Stimulated activated CD8-positive, alpha-beta memory T cell treated with anti-CD3 and anti-CD28 coated beads, Interleukin-7, amount 100 ng/mL, for 4 hours (primary cell): ENCODE measurements at regions not wholly inside any gene's neighbourhood (a gene's known extent, or its start where the extent isn't known, plus 50 kb on each side); places are given as distances from the start of the nearest gene placed in this dataset.
"Not testable (repeated sequence)": the region's sequence is repeated elsewhere in the genome, so short reads cannot be mapped to it uniquely, and the experiment has no call there.

ENCODE experiments used
- DNase-seq, 2 donors: peaks; one replicate each; pipeline ENCODE4 v3.0.0-alpha.2; 2020; ENCODE audit warnings: low read depth in 2 of 2

GRCh38 chr20:53800418-53800817 is 206.8 kb upstream of the ZNF217 start:
- DNase-seq: no peak

DNA sequence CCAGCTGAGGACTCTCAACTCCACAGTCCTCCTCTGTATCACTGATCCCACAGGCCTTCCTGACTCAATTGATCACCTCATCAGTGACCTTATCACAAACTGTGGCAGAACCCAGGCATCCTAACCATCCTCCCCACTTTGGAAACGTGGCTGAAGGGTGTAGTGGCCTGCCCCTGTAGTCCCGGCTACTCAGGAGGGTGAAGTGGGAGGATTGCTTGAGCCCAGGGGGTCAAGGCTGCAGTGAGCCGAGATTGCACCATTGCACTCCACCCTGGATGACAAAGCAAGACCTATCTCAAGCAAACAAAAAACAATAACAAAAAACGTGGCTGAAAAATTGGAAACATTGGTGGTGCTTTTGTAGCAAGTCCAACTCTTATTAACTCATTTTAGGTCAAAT is 203.4 kb upstream of the ZNF217 start:
- no peak for DNase-seq

- DNase-seq: no peak
Observed at GRCh38 chr20:53795170-53795569, 201.5 kb upstream of the ZNF217 start.

GRCh38 chr20:53794529-53795115 is 201.0 kb upstream of the ZNF217 start:
- no peak for DNase-seq

DNA sequence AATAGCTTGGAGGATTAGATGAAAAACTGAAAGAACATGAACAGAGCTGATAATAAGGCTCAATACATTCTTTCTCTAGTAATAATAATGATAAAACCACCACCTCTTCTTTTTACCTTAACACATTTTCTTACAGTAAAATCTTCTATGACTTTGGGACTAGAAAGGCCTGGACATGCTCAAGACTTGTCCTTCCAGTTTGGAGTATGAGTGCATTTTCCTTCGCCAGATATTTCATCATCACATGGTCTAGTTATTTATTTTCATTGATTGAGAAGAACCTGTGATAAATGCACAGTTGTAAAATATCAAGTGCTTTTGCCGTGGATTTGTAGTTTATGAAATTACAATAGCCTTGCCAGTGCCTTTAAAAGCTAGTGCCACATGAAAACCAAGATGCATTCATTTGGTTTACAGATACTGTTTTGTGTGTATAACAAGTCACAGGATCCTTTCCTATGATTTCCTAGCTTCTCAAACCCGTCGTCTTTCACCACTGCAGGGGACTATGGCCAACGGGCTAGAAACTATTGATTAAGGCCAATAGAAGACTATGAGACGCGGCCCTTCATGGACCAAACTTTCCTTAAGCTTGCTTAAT is 200.2 kb upstream of the ZNF217 start:
- no peak for DNase-seq

- DNase-seq: no peak
Observed at GRCh38 chr20:53792946-53793536, 199.4 kb upstream of the ZNF217 start.

GRCh38 chr20:53789989-53790675 is 196.5 kb upstream of the ZNF217 start:
- no peak for DNase-seq

DNA sequence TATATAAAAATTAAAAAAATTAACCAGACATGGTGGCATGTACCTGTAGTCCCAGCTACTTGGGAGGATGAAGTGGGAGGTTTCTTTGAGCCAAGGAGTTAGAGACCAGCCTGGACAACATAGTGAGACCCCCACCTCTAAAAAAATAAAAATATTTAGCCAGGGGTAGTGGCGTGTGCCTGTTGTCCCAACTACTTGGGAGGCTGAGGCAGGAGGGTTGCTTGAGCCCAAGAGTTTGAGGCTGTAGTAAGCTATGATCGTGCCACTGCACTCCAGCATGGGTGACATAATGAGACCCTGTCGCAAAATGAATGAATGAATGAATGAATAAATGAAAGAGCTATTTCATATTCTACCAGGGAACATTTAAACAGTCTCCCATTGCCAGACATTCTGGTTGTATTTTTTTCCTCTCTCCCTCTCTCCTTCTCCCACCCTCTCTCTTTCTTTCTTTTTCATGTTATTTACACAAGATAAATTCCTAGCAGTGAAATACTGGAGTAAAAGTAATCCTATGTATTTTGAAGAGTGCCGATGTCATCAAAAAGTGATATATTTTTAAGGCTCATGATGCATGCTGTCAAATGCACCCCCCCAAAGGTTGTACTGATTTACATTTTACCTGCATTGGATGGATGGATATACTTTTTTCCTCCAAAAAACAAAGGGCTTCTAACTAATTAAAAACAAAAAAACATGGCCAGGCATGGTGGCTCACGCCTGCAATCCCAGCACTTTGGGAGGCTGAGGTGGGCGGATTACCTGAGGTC is 194.8 kb upstream of the ZNF217 start:
- DNase-seq: no peak

- DNase-seq: not testable (repeated sequence)
Observed at GRCh38 chr20:53787491-53787931, 193.9 kb upstream of the ZNF217 start.

DNA sequence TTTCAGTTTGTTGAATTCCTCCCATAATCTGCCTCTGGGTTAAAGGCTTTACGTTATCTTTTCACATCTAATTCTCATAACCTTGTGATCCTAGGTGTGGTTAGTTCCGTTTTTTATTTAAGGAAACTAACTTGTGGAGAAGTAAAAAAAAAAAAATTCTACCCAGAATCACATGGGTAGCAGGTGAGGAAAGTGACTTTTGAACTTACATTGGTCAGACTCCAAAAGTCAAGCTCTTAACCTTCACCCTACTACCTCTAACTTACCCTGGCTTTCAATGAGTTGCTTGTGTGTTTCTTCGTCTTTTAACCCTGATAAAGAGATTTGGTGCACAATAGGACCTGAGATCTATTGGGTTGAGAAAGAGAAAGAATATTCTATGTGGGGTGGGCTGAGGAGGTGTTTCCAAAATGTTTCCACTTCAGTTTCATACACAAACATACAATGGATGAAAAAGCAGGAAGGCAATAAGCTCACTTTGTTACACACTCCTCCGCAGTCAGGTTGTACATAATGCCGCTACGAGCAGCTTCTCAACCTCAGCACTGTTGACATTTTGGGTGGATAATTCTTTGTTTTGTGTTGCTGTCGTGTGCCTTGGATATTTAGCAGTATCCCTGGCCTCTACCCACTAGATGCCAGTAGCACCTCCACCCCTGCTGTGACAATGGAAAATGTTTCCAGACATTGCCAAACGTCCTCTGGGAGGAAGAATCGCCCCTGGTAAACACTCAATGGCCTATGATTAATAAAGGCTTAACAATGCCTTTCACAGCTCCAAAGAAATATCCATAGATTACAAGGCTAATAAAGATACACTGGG is 193.0 kb upstream of the ZNF217 start:
- DNase-seq: no peak

GRCh38 chr20:53786071-53786444 is 192.4 kb upstream of the ZNF217 start:
- DNase-seq: no peak

- no peak for DNase-seq
Observed at GRCh38 chr20:53785320-53785719, 191.7 kb upstream of the ZNF217 start.

DNA sequence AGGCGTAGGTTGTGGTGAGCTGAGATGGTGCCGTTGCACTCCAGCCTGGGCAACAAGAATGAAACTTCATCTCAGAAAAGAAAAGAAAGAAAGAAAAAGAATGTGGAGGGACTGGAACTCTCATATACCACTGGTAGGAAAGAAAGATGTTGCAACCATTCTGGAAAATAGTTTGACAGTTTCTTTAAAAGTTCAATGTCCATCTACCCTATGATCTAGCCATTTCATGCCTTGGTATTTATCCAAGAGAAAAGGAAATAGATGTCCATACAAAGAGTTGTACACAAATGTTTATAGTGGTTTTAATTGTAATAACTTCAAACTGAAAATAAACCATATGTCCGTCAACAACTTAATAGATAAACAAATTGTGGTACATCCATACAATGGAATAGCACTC is 190.1 kb upstream of the ZNF217 start:
- no peak for DNase-seq

DNA sequence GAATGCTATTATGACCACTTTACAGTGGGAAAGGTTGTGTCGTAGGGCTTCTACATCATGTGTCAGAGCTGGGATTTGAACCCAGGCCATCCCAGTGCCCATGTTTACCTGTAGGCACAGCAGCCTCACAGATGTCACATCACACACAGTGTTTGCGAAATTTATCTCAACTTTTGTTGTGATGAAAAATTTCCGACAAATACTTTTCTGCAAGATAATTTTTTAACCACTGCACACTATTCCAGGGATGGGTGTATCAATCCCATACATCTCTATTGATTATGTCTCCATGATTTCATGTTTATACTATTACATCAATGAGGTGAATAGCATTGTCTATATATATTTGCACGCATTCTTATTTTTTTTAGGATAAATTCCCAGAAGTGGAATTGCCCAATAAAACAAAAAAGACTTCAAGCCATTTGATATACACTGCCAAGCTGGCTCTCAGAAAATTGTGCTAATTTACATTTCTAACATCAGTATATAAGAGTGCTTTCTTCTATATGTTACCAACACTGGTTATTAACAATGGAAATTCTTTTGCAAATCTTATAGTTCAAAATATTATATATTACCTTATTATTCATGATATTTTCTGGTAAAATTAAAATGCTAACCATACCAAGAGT is 189.1 kb upstream of the ZNF217 start:
- no peak for DNase-seq

GRCh38 chr20:53779822-53780221 is 186.2 kb upstream of the ZNF217 start:
- DNase-seq: no peak

- no peak for DNase-seq
Observed at GRCh38 chr20:53778736-53779135, 185.1 kb upstream of the ZNF217 start.

DNA sequence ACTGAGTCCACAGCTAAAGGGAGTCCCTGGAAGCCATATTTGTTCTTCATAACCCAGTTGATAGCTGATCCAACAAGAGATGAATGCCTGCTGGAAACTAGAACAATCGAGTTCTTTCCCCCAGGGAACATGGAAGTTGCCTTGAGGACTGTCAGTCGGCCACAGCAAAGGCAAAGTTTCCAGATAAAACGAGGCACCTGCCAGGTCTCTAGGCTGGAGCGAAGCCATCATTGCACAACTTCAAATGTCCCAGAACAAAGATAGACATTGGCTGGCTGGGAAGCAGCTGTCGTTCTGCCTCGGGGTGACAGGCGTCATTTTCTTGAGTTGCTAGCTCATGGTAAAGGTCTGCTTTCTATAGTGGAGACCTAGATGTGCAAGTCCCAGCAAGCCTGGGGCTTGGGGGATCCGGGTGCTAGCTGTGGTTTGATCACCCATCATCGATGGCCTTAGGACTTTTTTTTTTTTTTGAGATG is 184.4 kb upstream of the ZNF217 start:
- no peak for DNase-seq

DNA sequence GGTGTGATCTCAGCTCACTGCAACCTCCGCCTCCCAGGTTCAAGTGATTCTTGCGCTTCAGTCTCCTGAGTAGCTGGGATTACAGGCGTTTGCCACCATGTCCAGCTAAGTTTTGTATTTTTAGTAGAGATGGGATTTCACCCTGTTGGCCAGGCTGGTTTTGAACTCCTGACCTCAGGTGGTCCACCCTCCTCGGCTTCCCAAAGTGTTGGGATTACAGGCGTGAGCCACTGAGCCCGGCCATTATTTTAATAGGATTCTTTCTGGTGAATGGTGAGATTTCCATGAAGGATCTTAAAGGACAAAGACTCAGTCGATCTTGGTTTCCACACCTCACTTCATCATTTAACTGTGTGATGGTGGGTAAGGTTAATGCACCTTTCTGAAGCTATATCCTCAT is 183.8 kb upstream of the ZNF217 start:
- DNase-seq: not testable (repeated sequence)

DNA sequence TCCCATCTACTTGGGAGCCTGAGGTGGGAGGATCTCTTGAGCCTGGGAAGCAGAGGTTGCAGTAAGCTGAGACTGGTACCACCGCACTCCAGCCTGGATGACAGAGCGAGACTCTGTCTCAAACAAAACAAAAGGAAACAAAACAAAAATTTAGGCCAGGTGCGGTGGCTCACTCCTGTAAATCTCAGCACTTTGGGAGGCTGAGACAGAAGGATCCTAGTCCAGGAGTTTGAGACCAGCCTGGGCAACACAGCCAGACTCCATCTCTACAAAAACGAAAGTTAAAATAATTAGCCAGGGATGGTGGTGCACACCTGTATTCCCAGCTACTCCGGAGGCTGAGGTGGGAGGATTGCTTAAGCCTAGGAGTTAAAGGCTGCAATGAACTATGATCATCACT is 183.2 kb upstream of the ZNF217 start:
- DNase-seq: no peak

GRCh38 chr20:53774461-53775203 is 181.0 kb upstream of the ZNF217 start:
- DNase-seq: no peak
